Right renal pelvis (tissue), 4 donors: ENCODE measurements at regions not wholly inside any gene's neighbourhood (a gene's known extent, or its start where the extent isn't known, plus 50 kb on each side); places are given as distances from the start of the nearest gene placed in this dataset.
"Not testable (repeated sequence)": the region's sequence is repeated elsewhere in the genome, so short reads cannot be mapped to it uniquely, and the experiment has no call there.

Experiments used
- DNase-seq, 4 donors: peaks; one replicate each; pipeline ENCODE4 v3.0.0-alpha.2; 2013; ENCODE audit warnings: low read depth in 4 of 4, low spot score in 3 of 4, missing footprints in 1 of 4

GRCh38 chr5:60546207-60546606, 153.8 kb downstream of the DEPDC1B start:
- no peak for DNase-seq

- DNase-seq: peak in 2 of 4 donors; percentile 18 to 34
Measured at GRCh38 chr5:60545551-60545950, 154.4 kb downstream of the DEPDC1B start.

DNA sequence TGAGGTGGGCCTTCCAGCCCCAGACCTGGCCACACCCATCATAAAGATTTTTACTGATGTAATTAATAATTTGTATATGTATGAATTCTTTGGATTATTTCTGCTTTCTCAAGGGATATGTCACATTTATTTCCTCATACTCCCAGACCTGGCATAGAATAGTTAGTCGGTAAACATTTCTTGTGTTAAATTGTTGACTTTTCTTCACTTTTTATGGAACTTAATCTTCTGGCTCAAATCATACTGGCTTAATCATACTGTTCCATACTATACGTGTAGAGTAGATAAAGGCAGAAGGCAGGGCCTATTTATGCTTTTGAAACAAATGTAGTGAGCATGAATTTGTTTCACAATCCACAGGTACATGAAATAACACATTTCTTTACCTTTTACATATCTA, 155.8 kb downstream of the DEPDC1B start:
- DNase-seq: no peak

GRCh38 chr5:60541980-60542379, 158.0 kb downstream of the DEPDC1B start:
- DNase-seq: no peak

DNA sequence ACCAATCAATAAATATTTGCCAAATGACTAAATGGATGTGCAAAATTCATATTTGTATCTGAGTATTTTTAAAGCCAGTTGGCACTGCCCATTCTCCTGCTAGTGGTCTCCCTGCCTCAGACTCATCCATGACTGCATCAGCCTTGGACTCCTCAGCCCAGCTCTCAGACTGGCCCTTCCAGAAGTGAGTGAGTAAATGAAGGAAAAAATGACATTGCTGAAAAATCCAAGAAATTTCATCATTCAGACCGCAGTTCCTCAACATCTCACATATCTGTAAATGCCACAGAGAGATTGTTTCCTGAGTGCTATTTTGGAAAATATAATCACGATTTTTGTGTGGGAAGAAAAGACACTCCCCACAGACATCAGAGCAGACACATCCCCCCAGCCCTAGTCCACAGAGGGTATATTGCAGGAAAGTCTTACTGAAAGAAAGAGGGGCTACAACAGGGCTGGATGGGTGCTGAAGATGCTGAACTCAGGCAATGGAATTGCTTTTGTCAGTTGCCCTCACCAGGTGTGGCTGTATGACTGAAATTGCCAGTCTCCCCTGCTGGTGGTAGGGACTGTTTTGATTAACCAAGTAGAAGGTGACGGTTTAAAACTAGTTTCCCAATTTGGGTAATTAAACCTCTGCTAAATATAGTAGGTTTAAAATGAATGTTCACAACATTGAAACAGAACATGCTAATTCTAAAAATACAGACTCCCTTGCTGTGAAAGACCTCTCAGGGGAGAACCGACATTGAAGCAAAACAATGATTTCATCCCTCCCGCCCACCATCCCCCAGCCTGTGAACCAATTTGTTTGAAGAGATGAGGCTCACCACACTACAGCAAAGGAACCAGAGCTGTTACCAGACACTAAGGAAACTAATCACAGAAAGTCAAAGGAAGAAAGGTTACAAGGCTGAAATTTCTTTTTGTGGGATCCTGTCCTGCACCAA, 158.8 kb downstream of the DEPDC1B start:
- no peak for DNase-seq

DNA sequence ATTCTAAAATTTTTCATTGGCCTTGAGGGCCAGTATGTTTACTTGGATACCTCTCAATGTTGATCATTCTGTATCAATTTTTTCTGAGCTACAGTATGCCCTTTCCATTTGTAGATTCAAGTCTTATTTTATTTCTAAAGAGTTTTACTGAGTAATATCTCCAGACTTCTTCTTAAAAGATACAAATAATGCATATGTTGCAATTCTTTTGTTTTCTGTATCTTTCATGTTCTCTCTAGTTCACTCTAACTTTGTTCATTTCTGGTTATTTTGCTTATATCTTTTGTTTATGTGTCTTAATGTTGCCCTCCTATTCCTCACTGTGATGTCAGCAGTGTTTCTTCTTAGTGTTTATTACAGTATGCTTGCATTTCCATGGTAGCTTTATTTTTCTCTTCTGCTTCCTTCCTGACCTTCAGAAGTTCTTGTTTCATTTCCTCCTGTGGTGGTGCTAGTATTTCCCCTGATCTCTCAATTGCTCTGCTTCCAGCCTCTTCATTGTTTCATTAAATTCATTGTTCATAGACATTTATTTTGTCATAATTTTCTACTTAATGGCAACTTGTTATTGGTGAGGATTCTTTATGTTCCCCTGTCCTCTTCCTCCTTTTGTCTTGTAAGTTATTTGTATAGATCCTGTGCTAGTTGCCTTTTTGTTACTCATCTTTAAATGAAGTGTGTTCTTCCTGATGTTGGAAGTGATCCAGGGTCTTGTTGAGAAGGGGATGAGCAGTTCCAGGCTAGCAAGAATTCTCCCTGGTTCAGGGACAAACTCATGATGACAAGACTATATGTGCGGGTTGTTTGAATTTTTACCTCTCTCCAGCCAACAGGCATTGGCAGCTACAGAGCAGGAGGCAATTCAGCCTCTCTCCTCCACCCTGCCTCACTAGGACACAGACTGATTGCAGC, 160.8 kb downstream of the DEPDC1B start:
- no peak for DNase-seq

DNA sequence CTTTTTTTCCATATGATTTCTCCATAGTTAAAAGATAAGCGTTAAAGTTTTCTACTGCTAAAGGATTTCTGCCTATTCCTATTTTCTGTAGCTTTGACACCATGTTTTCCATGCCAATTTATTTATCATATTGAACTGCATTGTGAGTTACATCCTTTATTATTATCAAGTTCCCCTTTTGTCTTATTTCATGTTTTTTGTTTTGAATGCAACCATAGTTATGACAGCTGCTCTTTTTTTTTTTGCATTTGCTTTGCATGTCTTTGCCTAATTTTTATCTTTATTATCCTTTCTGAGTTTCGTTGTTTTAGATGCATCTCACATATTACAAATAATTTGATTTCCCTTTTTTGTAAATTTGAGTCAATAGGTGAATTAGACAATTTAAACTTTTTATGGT, 161.5 kb downstream of the DEPDC1B start:
- DNase-seq: no peak

- no peak for DNase-seq
Measured at GRCh38 chr5:60535951-60536350, 164.0 kb downstream of the DEPDC1B start.

GRCh38 chr5:60535198-60535597, 164.8 kb downstream of the DEPDC1B start:
- DNase-seq: no peak

DNA sequence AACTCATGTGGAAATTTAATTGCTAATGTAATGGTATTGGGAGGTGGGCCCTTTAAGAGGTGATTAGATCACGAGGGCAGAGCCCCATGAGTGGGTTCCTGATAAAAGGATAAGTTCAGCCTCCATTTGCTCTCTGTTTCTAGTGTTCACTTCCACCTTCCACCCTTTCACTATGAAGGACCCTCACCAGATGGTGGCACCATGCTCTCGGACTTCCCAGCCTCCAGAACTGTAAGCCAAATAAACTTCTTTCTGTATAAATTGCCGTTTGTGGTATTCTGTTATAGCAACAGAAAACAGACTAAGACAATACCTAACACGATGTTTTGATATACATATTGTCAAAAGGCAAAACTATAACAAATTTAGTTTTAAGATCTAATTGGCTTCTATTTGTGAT, 166.2 kb downstream of the DEPDC1B start:
- DNase-seq: no peak

GRCh38 chr5:60532796-60533195, 167.2 kb downstream of the DEPDC1B start:
- not testable (repeated sequence) for DNase-seq

DNA sequence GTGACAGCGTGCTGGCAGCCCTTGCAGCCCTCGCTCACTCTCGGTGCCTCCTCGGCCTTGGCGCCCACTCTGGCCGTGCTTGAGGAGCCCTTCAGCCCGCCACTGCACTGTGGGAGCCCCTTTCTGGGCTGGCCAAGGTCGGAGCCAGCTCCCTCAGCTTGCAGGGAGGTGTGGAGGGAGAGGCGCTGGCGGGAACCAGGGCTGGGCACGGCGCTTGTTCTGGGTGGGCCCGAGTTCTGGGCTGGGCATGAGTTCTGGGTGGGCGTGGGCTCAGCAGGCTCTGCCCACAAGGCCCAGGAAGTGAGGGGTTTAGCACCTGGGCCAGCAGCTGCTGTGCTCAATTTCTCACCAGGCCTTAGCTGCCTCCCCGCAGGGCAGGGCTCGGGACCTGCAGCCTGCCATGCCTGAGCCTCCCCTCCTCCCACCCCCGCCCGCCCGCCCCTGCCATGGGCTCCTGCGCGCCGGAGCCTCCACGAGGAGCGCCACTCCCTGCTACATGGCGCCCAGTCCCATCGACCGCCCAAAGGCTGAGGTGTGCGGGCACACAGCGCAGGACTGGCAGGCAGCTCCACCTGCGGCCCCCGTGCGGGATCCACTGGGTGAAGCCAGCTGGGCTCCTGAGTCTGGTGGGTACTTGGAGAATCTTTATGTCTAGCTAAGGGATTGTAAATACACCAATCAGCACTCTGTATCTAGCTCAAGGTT, 169.7 kb downstream of the DEPDC1B start:
- not testable (repeated sequence) for DNase-seq

GRCh38 chr5:60529001-60529400, 171.0 kb downstream of the DEPDC1B start:
- DNase-seq: no peak

- DNase-seq: no peak
Measured at GRCh38 chr5:60527072-60527471, 172.9 kb downstream of the DEPDC1B start.

- no peak for DNase-seq
Measured at GRCh38 chr5:60526336-60526875, 173.6 kb downstream of the DEPDC1B start.

- DNase-seq: no peak
Measured at GRCh38 chr5:60522292-60522905, 177.6 kb downstream of the DEPDC1B start.

DNA sequence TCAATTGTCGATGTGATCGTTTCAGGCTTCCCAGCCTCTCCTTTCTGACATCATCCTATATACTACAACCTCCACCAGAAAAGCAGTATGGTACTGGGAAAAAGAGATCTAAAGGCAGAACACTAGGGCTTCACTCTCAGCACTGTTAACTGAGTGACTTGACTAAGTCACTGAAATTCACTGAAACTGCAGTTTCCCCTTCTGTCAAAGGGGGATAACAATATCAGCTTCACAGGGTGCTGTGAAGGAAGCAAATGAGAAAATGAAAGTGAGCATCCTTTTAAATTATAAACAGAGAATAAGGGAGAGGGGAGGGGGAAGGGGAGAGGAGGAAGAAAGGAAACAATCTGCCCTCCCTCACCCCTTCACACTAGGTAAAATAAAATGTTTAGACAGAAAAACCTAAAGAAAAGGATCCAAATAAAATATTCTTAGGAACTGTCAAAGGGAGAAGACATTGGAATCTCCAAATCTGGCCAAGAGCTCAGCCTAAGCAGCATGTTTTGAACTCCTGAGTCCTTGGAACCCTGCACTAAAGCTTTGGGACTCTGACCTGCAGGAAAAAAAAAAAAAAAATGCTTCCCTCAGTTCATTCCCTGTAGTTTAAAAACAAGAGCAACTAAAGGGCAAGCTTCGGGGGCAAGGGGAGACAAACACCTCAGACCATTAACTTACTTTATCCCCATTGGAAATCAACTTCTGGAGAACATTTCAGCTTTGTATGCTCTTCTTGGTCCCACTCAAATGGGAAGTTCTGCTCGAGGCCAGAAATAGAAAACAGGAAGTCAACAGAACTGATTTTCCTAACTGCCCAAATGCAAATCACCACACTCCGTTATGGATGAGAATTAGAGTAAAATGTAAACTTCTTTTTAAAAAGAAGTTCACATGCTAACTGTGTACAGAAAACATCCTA, 178.3 kb downstream of the DEPDC1B start:
- DNase-seq: no peak

GRCh38 chr5:60520451-60521227, 179.3 kb downstream of the DEPDC1B start:
- no peak for DNase-seq
